H1 (cell line): ENCODE measurements at regions not wholly inside any gene's neighbourhood (a gene's known extent, or its start where the extent isn't known, plus 50 kb on each side); places are given as distances from the start of the nearest gene placed in this dataset.

Experiments used
- CTCF ChIA-PET: fragments of 300-600 bp; sonication (Branson Sonifier 250); formaldehyde crosslinking; loops from one replicate; lab custom pipeline; 2021; ENCODE audit not compliant: partially characterized antibody; lab: Charles Lee
- POLR2A ChIA-PET: fragments of 300-600 bp; sonication (Branson Sonifier 250); formaldehyde crosslinking; loops from one replicate; lab custom pipeline; 2021; ENCODE audit warnings: inconsistent platforms; ENCODE audit not compliant: partially characterized antibody; lab: Charles Lee
- DNase-seq, 2 experiments: peaks; one replicate each; pipeline versions ENCODE4 v3.0.0 to v3.0.0-alpha.2; 2010 to 2022; ENCODE audit warnings: low spot score in 2 of 2, low read depth in 1 of 2, mixed read lengths in 1 of 2
- FAIRE-seq: peaks from 2 replicates; lab custom pipeline; 2011; peaks lifted over from hg19 to GRCh38; lab: Jason Lieb, UNC
- H2AFZ ChIP-seq: 2 replicates; pipeline ENCODE4 v1.8.1; 2012; ENCODE audit warnings: low read length, inconsistent platforms
- H2AK5ac ChIP-seq: 2 replicates; pipeline ENCODE4 v1.6.1; 2013; ENCODE audit warnings: low read depth, low read length
- H2BK120ac ChIP-seq: replicated peaks from 2 replicates; pipeline ENCODE3; 2013; ENCODE audit warnings: low read depth, low read length, inconsistent platforms
- H2BK12ac ChIP-seq: 2 replicates; pipeline ENCODE4 v1.6.1; 2013; ENCODE audit warnings: low read depth, low read length
- H2BK15ac ChIP-seq: 2 replicates; pipeline ENCODE4 v1.6.1; 2013; ENCODE audit warnings: low read length
- H2BK20ac ChIP-seq: 2 replicates; pipeline ENCODE4 v1.6.1; 2013; ENCODE audit warnings: low read length
- H2BK5ac ChIP-seq: 2 replicates; pipeline ENCODE4 v1.6.1; 2013; ENCODE audit warnings: low read depth, low read length
- H3K14ac ChIP-seq: 2 replicates; pipeline ENCODE4 v1.6.1; 2013; ENCODE audit warnings: inconsistent platforms; ENCODE audit not compliant: insufficient read length
- H3K18ac ChIP-seq: 2 replicates; pipeline ENCODE4 v1.6.1; 2013; ENCODE audit warnings: low read length; ENCODE audit errors: extremely low read depth
- H3K23ac ChIP-seq: 2 replicates; pipeline ENCODE4 v1.6.1; 2013; ENCODE audit warnings: inconsistent platforms; ENCODE audit not compliant: insufficient read length
- H3K23me2 ChIP-seq: 2 replicates; pipeline ENCODE4 v1.6.1; 2013; ENCODE audit warnings: low read depth, low read length
- H3K27ac ChIP-seq: 2 replicates; pipeline ENCODE4 v1.6.1; 2011; ENCODE audit warnings: low read depth, low read length, inconsistent platforms
- H3K27me3 ChIP-seq, 4 experiments: replicated peaks in 1 of 4; 1 replicate in 1 of 4; 2 replicates in 3 of 4; pipeline versions ENCODE4 v1.6.1 to v1.8.1; 2011 to 2013; ENCODE audit warnings: low read length in 3 of 4, mild to moderate bottlenecking in 3 of 4, inconsistent platforms in 2 of 4, mixed read lengths in 2 of 4, moderate library complexity in 1 of 4; ENCODE audit not compliant: control insufficient read depth in 3 of 4, insufficient read depth in 3 of 4; ENCODE audit errors: extremely low read depth in 1 of 4
- H3K36me3 ChIP-seq, 4 experiments: 2 replicates each; pipeline versions ENCODE4 v1.6.1 to v1.8.1; 2011 to 2013; ENCODE audit warnings: mild to moderate bottlenecking in 4 of 4, low read length in 3 of 4, moderate library complexity in 2 of 4, control low read depth in 1 of 4, inconsistent platforms in 1 of 4; ENCODE audit not compliant: insufficient read depth in 4 of 4, control insufficient read depth in 2 of 4
- H3K4ac ChIP-seq: replicated peaks from 2 replicates; pipeline ENCODE3; 2013; ENCODE audit warnings: low read length, low read depth, mixed read lengths, inconsistent platforms; ENCODE audit not compliant: insufficient read length
- H3K4me1 ChIP-seq, 4 experiments: replicated peaks in 1 of 4; 1 replicate in 1 of 4; 2 replicates in 3 of 4; pipeline versions ENCODE4 v1.6.1 to v1.8.1; 2011 to 2013; ENCODE audit warnings: low read length in 3 of 4, inconsistent platforms in 2 of 4, mixed read lengths in 1 of 4; ENCODE audit not compliant: insufficient read depth in 4 of 4, control insufficient read depth in 3 of 4
- H3K4me2 ChIP-seq, 2 experiments: 2 replicates each; pipeline versions ENCODE4 v1.6.1 to v1.8.1; 2011 to 2013; ENCODE audit warnings: low read depth in 2 of 2, low read length in 2 of 2, control low read depth in 1 of 2, inconsistent platforms in 1 of 2, mild to moderate bottlenecking in 1 of 2; ENCODE audit not compliant: insufficient read depth in 1 of 2
- H3K4me3 ChIP-seq, 4 experiments: fragments of 200-600, 300-600 bp in 1 of 4; sonication (generic), shearing (Covaris generic), sonication (Bioruptor Twin) in 1 of 4; 2 replicates each; pipeline versions ENCODE4 v1.5.1 to v1.8.1; 2011 to 2016; ENCODE audit warnings: low read length in 4 of 4, low read depth in 3 of 4, control low read depth in 2 of 4, inconsistent platforms in 2 of 4, mild to moderate bottlenecking in 2 of 4, mixed read lengths in 1 of 4, moderate library complexity in 1 of 4; ENCODE audit not compliant: insufficient read depth in 2 of 4; ENCODE audit errors: extremely low read depth in 1 of 4
- H3K56ac ChIP-seq: replicated peaks from 2 replicates; pipeline ENCODE3; 2013; ENCODE audit warnings: low read depth, mild to moderate bottlenecking, mixed read lengths, low read length, inconsistent platforms; ENCODE audit not compliant: insufficient read length
- H3K79me1 ChIP-seq: 2 replicates; pipeline ENCODE4 v1.6.1; 2013; ENCODE audit warnings: low read depth, low read length, control low read depth
- H3K79me2 ChIP-seq, 2 experiments: 2 replicates each; pipeline versions ENCODE4 v1.6.1 to v1.8.1; 2012 to 2013; ENCODE audit warnings: low read length in 2 of 2, mild to moderate bottlenecking in 2 of 2, inconsistent platforms in 1 of 2; ENCODE audit not compliant: insufficient read depth in 2 of 2, control insufficient read depth in 1 of 2
- H3K9ac ChIP-seq, 4 experiments: replicated peaks in 1 of 4; 1 replicate in 1 of 4; 2 replicates in 3 of 4; pipeline versions ENCODE4 v1.6.1 to v1.8.1; 2011 to 2013; ENCODE audit warnings: low read depth in 3 of 4, low read length in 3 of 4, control low read depth in 2 of 4, mild to moderate bottlenecking in 2 of 4, moderate library complexity in 2 of 4, inconsistent platforms in 1 of 4; ENCODE audit errors: extremely low read depth in 1 of 4
- H3K9me3 ChIP-seq, 2 experiments: 2 replicates each; pipeline versions ENCODE4 v1.6.1 to v1.8.1; 2012 to 2013; ENCODE audit warnings: mild to moderate bottlenecking in 2 of 2, moderate library complexity in 2 of 2, control low read depth in 1 of 2, inconsistent platforms in 1 of 2, low read depth in 1 of 2, low read length in 1 of 2, mixed read lengths in 1 of 2; ENCODE audit not compliant: insufficient read depth in 2 of 2
- H4K20me1 ChIP-seq, 2 experiments: replicated peaks in 1 of 2; 2 replicates each; pipeline versions ENCODE3 to v1.8.1; 2011 to 2013; ENCODE audit warnings: inconsistent platforms in 2 of 2, low read length in 2 of 2, mild to moderate bottlenecking in 1 of 2; ENCODE audit not compliant: insufficient read depth in 2 of 2, control insufficient read depth in 1 of 2
- H4K5ac ChIP-seq: 2 replicates; pipeline ENCODE4 v1.6.1; 2013; ENCODE audit warnings: low read length, low read depth, mixed read lengths, inconsistent platforms; ENCODE audit not compliant: insufficient read length
- H4K8ac ChIP-seq: 2 replicates; pipeline ENCODE4 v1.8.0; 2013; ENCODE audit warnings: mild to moderate bottlenecking, moderate library complexity, low read length, inconsistent platforms; ENCODE audit not compliant: insufficient read depth; ENCODE audit errors: extremely low read depth
- H4K91ac ChIP-seq: replicated peaks from 2 replicates; pipeline ENCODE3; 2013; ENCODE audit warnings: low read length, mixed read lengths, inconsistent platforms; ENCODE audit not compliant: insufficient read length
- CBX5 ChIP-seq: fragments of 300-800, 300-1000 bp; sonication (generic); IDR thresholded peaks from 2 replicates; pipeline ENCODE4 v1.7.1; 2016; ENCODE audit warnings: antibody characterized with exemption, low read length, low read depth
- CHD2 ChIP-seq: IDR thresholded peaks from 2 replicates; pipeline ENCODE4 v1.6.1; 2012; ENCODE audit warnings: low read length, improper control_type of control experiment
- KDM4A ChIP-seq: IDR thresholded peaks from one replicate; pipeline ENCODE4 v1.7.1; 2012; ENCODE audit warnings: low read depth, mild to moderate bottlenecking, moderate library complexity, low read length, inconsistent platforms; ENCODE audit not compliant: severe bottlenecking
- POLR2AphosphoS5 ChIP-seq: IDR thresholded peaks from 2 replicates; pipeline ENCODE4 v1.6.1; 2011; ENCODE audit warnings: low read depth, low read length
- RAD21 ChIP-seq, 2 experiments: IDR thresholded peaks in 1 of 2; conservative IDR thresholded peaks in 1 of 2; 2 replicates each; pipeline ENCODE4 v1.6.1; 2011; ENCODE audit warnings: low read depth in 2 of 2, low read length in 2 of 2, improper control_type of control experiment in 1 of 2, inconsistent platforms in 1 of 2, mild to moderate bottlenecking in 1 of 2, moderate library complexity in 1 of 2
- RFX5 ChIP-seq: IDR thresholded peaks from 2 replicates; pipeline ENCODE4 v1.6.1; 2011; ENCODE audit warnings: low read depth, low read length, improper control_type of control experiment, borderline replicate concordance
- RXRA ChIP-seq: IDR thresholded peaks from 2 replicates; pipeline ENCODE4 v1.6.1; 2011; ENCODE audit warnings: low read depth, mild to moderate bottlenecking, low read length, moderate library complexity; ENCODE audit not compliant: insufficient read depth
- SRF ChIP-seq: IDR thresholded peaks from 2 replicates; pipeline ENCODE4 v1.6.1; 2011; ENCODE audit warnings: mild to moderate bottlenecking, low read depth, low read length, moderate library complexity
- TAF7 ChIP-seq: optimal IDR thresholded peaks from 2 replicates; pipeline ENCODE3; 2011; ENCODE audit warnings: low read depth, mild to moderate bottlenecking, inconsistent platforms, low read length, moderate library complexity, borderline replicate concordance
- WGBS, 2 experiments: shearing (Covaris generic) in 1 of 2; methylation state at CpG; one replicate each; pipeline versions ENCODE4 v1.1.6 to v1.1.7; 2013 to 2015; ENCODE audit warnings: low lambda C conversion rate in 2 of 2, mixed read lengths in 2 of 2, inconsistent platforms in 1 of 2, low coverage in 1 of 2, missing lambda C conversion rate in 1 of 2; ENCODE audit not compliant: insufficient replicate concordance in 2 of 2, insufficient coverage in 1 of 2, insufficient read length in 1 of 2; ENCODE audit errors: extremely low coverage in 1 of 2, missing lambda C conversion rate in 1 of 2; 5-methylcytosine and 5-hydroxymethylcytosine counted together

DNA sequence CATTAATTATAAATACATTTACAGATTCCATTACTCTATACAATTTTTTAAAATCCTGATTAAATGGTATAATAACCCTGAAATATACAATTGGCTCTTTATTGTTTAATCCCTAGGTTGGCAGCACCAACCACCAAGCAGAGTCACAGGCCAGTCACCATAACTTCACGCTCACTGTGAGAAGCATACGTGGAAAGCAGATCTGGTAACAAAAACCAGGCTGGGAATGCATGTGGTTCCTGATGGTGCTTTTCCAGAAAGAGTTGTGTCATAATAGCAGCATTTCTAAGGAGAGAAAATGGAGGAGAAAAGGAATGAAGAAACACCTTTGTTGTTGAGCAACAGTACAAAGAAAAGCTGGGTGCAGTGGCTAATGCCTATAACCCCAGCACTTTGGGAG is 66.1 kb downstream of the SIX6 start:
- POLR2A ChIA-PET: no interaction called here
- no peaks in the 10 kb centered on the region for H4K20me1 ChIP-seq
- H2BK20ac ChIP-seq: no peak overlapping the region
- no peak overlapping the region for H3K4me3 ChIP-seq
- no peaks in the 10 kb centered on the region for H3K23me2 ChIP-seq
- H4K5ac ChIP-seq: no peak overlapping the region
- no peak overlapping the region for H3K9ac ChIP-seq
- FAIRE-seq (no peak), DNase-seq (no peak)
- WGBS, 2 experiments: 82% methylated on average over 2 of the region's 2 CpGs; no CpG with 5 or more reads in 1 of the 2 experiments
- no peaks in the 10 kb centered on the region for H3K79me1 ChIP-seq
- H2AK5ac ChIP-seq: no peak overlapping the region
- H3K23ac ChIP-seq: no peak overlapping the region
- no peak overlapping the region for H3K4ac ChIP-seq
- no peak overlapping the region for H2BK120ac ChIP-seq
- H3K18ac ChIP-seq: no peak overlapping the region
- no peak overlapping the region for H3K56ac ChIP-seq
- no peaks in the 10 kb centered on the region for H3K9me3 ChIP-seq
- H3K4me2 ChIP-seq: no peak overlapping the region
- no peak overlapping the region for H2BK15ac ChIP-seq
- H2AFZ ChIP-seq: peak overlapping the region; percentile 61; the same call in 1 of the 2 replicates
- no peaks in the 10 kb centered on the region for H3K4me1 ChIP-seq
- no peak overlapping the region for H4K8ac ChIP-seq
- no peaks in the 10 kb centered on the region for H3K36me3 ChIP-seq
- H3K27ac ChIP-seq: no peak overlapping the region
- no peak overlapping the region for H3K14ac ChIP-seq
- H3K27me3 ChIP-seq: no peaks in the 10 kb centered on the region
- H2BK12ac ChIP-seq: no peak overlapping the region
- no peaks in the 10 kb centered on the region for H3K79me2 ChIP-seq
- H2BK5ac ChIP-seq: no peak overlapping the region
- CTCF ChIA-PET: interaction anchor here (1.4 kb wide), 1 partner anchor 10 kb away, joined by 3 read pairs; no protein-coding TSS in a partner anchor
- TF ChIP-seq RXRA (no peak), CBX5 (no peak), RFX5 (no peak), SRF (no peak), TAF7 (no peak), KDM4A (no peak), CHD2 (no peak), RAD21 (IDR thresholded peaks at IDR 0.05 in 1 of 2, conservative IDR thresholded peaks at IDR 0.05 in 1 of 2; ENCODE audit: low read depth in 2 of 2, low read length in 2 of 2) (no peak), POLR2AphosphoS5 (no peak)
- H4K91ac ChIP-seq: no peak overlapping the region
